HCT116 (cell line): ENCODE measurements at regions not wholly inside any gene's neighbourhood (a gene's known extent, or its start where the extent isn't known, plus 50 kb on each side); places are given as distances from the start of the nearest gene placed in this dataset.
"Not testable (repeated sequence)": the region's sequence is repeated elsewhere in the genome, so short reads cannot be mapped to it uniquely, and the experiment has no call there.

Experiments
- ATAC-seq: fragments of 200-7000 bp; cut with Tn5 transposase; 2 replicates; pipeline ENCODE4 v1.9.1; 2020; ENCODE audit warnings: mild to moderate bottlenecking, moderate library complexity
- BruUV-seq: library from RNA; stranded (reverse); fragments of 400-500 nt; replicated peaks from 2 replicates; lab custom pipeline; 2021; lab: Mats Ljungman, UMichigan
- CTCF ChIA-PET: fragments of 300-600 bp; sonication (Branson Sonifier 250); formaldehyde crosslinking; loops from one replicate; lab custom pipeline; 2021; ENCODE audit warnings: antibody characterized with exemption; lab: Charles Lee
- POLR2A ChIA-PET: fragments of 300-600, 350-600 bp; sonication (Branson Sonifier 250); formaldehyde crosslinking; loops from one replicate; lab custom pipeline; 2021; ENCODE audit warnings: antibody characterized with exemption; lab: Charles Lee
- RAD21 ChIA-PET, 2 experiments: fragments of 300-600 bp; sonication (Branson Sonifier 250); formaldehyde crosslinking; loops; one replicate each; lab custom pipeline; 2023; ENCODE audit warnings: low total read pairs in 2 of 2; ENCODE audit not compliant: uncharacterized antibody in 2 of 2, unreplicated experiment in 2 of 2, low non-redundant PET in 1 of 2; lab: Charles Lee
- DNase-seq: peaks from one replicate; pipeline ENCODE4 v3.0.0-alpha.2; 2010; ENCODE audit warnings: low read depth, low spot score
- H2AFZ ChIP-seq: fragments of 200-600 bp; shearing (Covaris generic), sonication (generic); 2 replicates; pipeline ENCODE4 v1.6.1; 2017; ENCODE audit warnings: low read depth, mixed run types, mixed read lengths, antibody characterized with exemption, low read length; ENCODE audit not compliant: poor library complexity, severe bottlenecking
- H3K27ac ChIP-seq: 2 replicates; pipeline ENCODE4 v1.5.1; 2012; ENCODE audit warnings: low read depth, low read length
- H3K27me3 ChIP-seq: fragments of 200-600 bp; sonication (generic); 2 replicates; pipeline ENCODE4 v1.6.1; 2016; ENCODE audit warnings: mixed run types, low read length, mixed read lengths; ENCODE audit not compliant: insufficient read depth
- H3K36me3 ChIP-seq, 2 experiments: fragments of 200-500 bp in 1 of 2; fragments of 200-600 bp in 1 of 2; sonication (Bioruptor generic) in 1 of 2; sonication (generic) in 1 of 2; 2 replicates each; pipeline versions ENCODE4 v1.5.1 to v1.6.1; 2014 to 2016; ENCODE audit warnings: low read length in 2 of 2, inconsistent platforms in 1 of 2, mixed read lengths in 1 of 2, mixed run types in 1 of 2; ENCODE audit not compliant: insufficient read depth in 2 of 2, control insufficient read depth in 1 of 2
- H3K4me1 ChIP-seq, 2 experiments: fragments of 200-600 bp in 1 of 2; sonication (generic) in 1 of 2; 2 replicates each; pipeline versions ENCODE4 v1.5.1 to v1.6.1; 2012 to 2017; ENCODE audit warnings: low read length in 2 of 2, inconsistent platforms in 1 of 2, mild to moderate bottlenecking in 1 of 2, mixed read lengths in 1 of 2, mixed run types in 1 of 2, moderate library complexity in 1 of 2; ENCODE audit not compliant: insufficient read depth in 2 of 2, control insufficient read depth in 1 of 2
- H3K4me2 ChIP-seq: fragments of 200-600 bp; sonication (generic); 2 replicates; pipeline ENCODE4 v1.6.1; 2017; ENCODE audit warnings: mixed run types, low read length, mixed read lengths
- H3K4me3 ChIP-seq, 2 experiments: fragments of 200-600 bp in 1 of 2; sonication (generic) in 1 of 2; replicated peaks in 1 of 2; 2 replicates each; pipeline ENCODE4 v1.5.1; 2011 to 2016; ENCODE audit warnings: low read length in 2 of 2, control low read depth in 1 of 2, low read depth in 1 of 2, mild to moderate bottlenecking in 1 of 2, mixed read lengths in 1 of 2, mixed run types in 1 of 2
- H3K79me2 ChIP-seq: fragments of 200-600 bp; sonication (generic); 2 replicates; pipeline ENCODE4 v1.6.1; 2017; ENCODE audit warnings: mild to moderate bottlenecking, mixed run types, low read length, moderate library complexity, mixed read lengths; ENCODE audit not compliant: insufficient read depth
- H3K9ac ChIP-seq: fragments of 200-600 bp; sonication (generic); 2 replicates; pipeline ENCODE4 v1.6.1; 2016; ENCODE audit warnings: low read length, mixed read lengths
- H3K9me2 ChIP-seq: fragments of 200-600 bp; sonication (generic), shearing (Covaris generic); 2 replicates; pipeline ENCODE4 v1.6.1; 2017; ENCODE audit warnings: mixed run types, mild to moderate bottlenecking, moderate library complexity; ENCODE audit not compliant: insufficient read depth
- H3K9me3 ChIP-seq, 2 experiments: fragments of 200-500 bp in 1 of 2; fragments of 200-600 bp in 1 of 2; sonication (Bioruptor generic) in 1 of 2; sonication (generic) in 1 of 2; 2 replicates each; pipeline ENCODE4 v1.6.1; 2014 to 2017; ENCODE audit warnings: low read length in 2 of 2, mixed read lengths in 2 of 2, inconsistent platforms in 1 of 2, low read depth in 1 of 2, mild to moderate bottlenecking in 1 of 2, mixed run types in 1 of 2, moderate library complexity in 1 of 2; ENCODE audit not compliant: control insufficient read depth in 1 of 2, insufficient read depth in 1 of 2
- H4K20me1 ChIP-seq: fragments of 200-600 bp; sonication (generic), shearing (Covaris generic); 2 replicates; pipeline ENCODE4 v1.6.1; 2017; ENCODE audit warnings: mixed run types, mild to moderate bottlenecking, moderate library complexity; ENCODE audit not compliant: insufficient read depth
- CTCF ChIP-seq, 3 experiments: fragments of 200-600 bp in 1 of 3; sonication (generic) in 1 of 3; IDR thresholded peaks in 2 of 3; conservative IDR thresholded peaks in 1 of 3; 2 replicates each; pipeline ENCODE4 v1.5.1; 2012 to 2017; ENCODE audit warnings: low read depth in 2 of 3, low read length in 2 of 3, antibody characterized with exemption in 1 of 3, borderline replicate concordance in 1 of 3, control low read depth in 1 of 3, mild to moderate bottlenecking in 1 of 3, mixed read lengths in 1 of 3, mixed run types in 1 of 3, moderate library complexity in 1 of 3; ENCODE audit not compliant: insufficient read depth in 1 of 3
- RAD21 ChIP-seq: IDR thresholded peaks from 2 replicates; pipeline ENCODE4 v1.6.1; 2012; ENCODE audit warnings: low read depth, mild to moderate bottlenecking
- intact Hi-C: fragments of 100-400 bp; cut with micrococcal nuclease; formaldehyde crosslinking; loops from 2 replicates; pipeline ENCODE4 v1.10.0; 2022

GRCh38 chr1:146478125-146478720 is 249.4 kb upstream of the NOTCH2NLA start:
- H3K9me2 ChIP-seq, H3K9ac ChIP-seq, H3K4me1 ChIP-seq, H3K27ac ChIP-seq, H3K36me3 ChIP-seq, H2AFZ ChIP-seq, RAD21 ChIA-PET, H3K27me3 ChIP-seq, DNase-seq, H3K9me3 ChIP-seq, POLR2A ChIA-PET, H3K79me2 ChIP-seq, H3K4me3 ChIP-seq, H4K20me1 ChIP-seq, CTCF ChIA-PET, intact Hi-C loops, H3K4me2 ChIP-seq, BruUV-seq: not testable (repeated sequence)
- peak; percentile 98 for ATAC-seq
- peak; percentile 38 to 70 (median 68); a peak in 5 of 6 replicates for TF ChIP-seq CTCF (IDR thresholded peaks at IDR 0.05 in 2 of 3, conservative IDR thresholded peaks at IDR 0.05 in 1 of 3; ENCODE audit: borderline replicate concordance in 1 of 3, insufficient read depth in 1 of 3, low read depth in 2 of 3, low read length in 2 of 3)
- peak; percentile 56 for TF ChIP-seq RAD21

GRCh38 chr1:146475086-146475485 is 246.3 kb upstream of the NOTCH2NLA start:
- H3K9me2 ChIP-seq, BruUV-seq, H3K27ac ChIP-seq, POLR2A ChIA-PET, H3K9me3 ChIP-seq, CTCF ChIA-PET, H3K79me2 ChIP-seq, H2AFZ ChIP-seq, H3K36me3 ChIP-seq, intact Hi-C loops, H3K4me1 ChIP-seq, H4K20me1 ChIP-seq, ATAC-seq, H3K4me2 ChIP-seq, H3K9ac ChIP-seq, H3K27me3 ChIP-seq, DNase-seq, H3K4me3 ChIP-seq, RAD21 ChIA-PET: not testable (repeated sequence)

GRCh38 chr1:146474216-146474615 is 245.4 kb upstream of the NOTCH2NLA start:
- RAD21 ChIA-PET, ATAC-seq, POLR2A ChIA-PET, H3K9me3 ChIP-seq, H3K4me2 ChIP-seq, BruUV-seq, DNase-seq, H3K27ac ChIP-seq, CTCF ChIA-PET, H3K9me2 ChIP-seq, H4K20me1 ChIP-seq, intact Hi-C loops, H3K4me1 ChIP-seq, H3K36me3 ChIP-seq, H3K4me3 ChIP-seq, H2AFZ ChIP-seq, H3K79me2 ChIP-seq, H3K27me3 ChIP-seq, H3K9ac ChIP-seq: not testable (repeated sequence)

- ATAC-seq, result peak; percentile 68
- H3K79me2 ChIP-seq, H3K27ac ChIP-seq, DNase-seq, CTCF ChIA-PET, H3K9me3 ChIP-seq, H4K20me1 ChIP-seq, H3K9ac ChIP-seq, H3K4me2 ChIP-seq, POLR2A ChIA-PET, BruUV-seq, H3K4me3 ChIP-seq, H2AFZ ChIP-seq, H3K27me3 ChIP-seq, H3K9me2 ChIP-seq, intact Hi-C loops, H3K36me3 ChIP-seq, RAD21 ChIA-PET, H3K4me1 ChIP-seq: not testable (repeated sequence)
These were observed 243.5 kb upstream of the NOTCH2NLA start for GRCh38 chr1:146472192-146472861.
